ENCODE measurements at regions not wholly inside any gene's neighbourhood (a gene's known extent, or its start where the extent isn't known, plus 50 kb on each side); places are given as distances from the start of the nearest gene placed in this dataset.

DNA sequence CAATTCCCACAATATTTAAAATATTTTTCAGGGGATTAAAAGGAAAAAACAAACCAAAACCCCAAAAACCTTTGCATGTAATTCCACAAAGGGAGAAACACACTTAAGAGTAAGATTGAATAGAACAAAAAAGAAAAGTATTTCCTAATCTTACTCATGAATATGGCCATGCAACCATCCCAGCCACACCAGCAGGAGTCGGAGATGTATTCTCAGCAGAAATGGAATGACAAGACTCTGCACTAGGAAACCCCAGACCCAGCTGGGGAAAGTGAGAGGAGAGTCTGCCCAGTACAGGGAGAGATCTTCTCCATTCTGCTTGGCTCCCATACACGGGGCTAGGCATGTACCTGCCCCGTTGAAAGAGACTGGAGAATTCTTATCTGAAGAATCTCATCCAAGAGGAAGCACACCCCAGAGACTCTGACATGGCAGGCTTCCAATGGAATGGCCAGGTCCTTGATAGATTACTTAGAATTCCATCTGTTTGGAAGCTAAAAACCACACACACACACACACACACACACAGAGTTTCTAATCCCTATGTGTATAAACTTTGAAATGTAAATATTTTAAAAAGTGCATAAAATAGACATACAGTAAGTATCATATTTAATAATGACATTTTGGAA lies 118.8 kb downstream of the GADD45G start:
- TF ChIP-seq, protein P1, sequence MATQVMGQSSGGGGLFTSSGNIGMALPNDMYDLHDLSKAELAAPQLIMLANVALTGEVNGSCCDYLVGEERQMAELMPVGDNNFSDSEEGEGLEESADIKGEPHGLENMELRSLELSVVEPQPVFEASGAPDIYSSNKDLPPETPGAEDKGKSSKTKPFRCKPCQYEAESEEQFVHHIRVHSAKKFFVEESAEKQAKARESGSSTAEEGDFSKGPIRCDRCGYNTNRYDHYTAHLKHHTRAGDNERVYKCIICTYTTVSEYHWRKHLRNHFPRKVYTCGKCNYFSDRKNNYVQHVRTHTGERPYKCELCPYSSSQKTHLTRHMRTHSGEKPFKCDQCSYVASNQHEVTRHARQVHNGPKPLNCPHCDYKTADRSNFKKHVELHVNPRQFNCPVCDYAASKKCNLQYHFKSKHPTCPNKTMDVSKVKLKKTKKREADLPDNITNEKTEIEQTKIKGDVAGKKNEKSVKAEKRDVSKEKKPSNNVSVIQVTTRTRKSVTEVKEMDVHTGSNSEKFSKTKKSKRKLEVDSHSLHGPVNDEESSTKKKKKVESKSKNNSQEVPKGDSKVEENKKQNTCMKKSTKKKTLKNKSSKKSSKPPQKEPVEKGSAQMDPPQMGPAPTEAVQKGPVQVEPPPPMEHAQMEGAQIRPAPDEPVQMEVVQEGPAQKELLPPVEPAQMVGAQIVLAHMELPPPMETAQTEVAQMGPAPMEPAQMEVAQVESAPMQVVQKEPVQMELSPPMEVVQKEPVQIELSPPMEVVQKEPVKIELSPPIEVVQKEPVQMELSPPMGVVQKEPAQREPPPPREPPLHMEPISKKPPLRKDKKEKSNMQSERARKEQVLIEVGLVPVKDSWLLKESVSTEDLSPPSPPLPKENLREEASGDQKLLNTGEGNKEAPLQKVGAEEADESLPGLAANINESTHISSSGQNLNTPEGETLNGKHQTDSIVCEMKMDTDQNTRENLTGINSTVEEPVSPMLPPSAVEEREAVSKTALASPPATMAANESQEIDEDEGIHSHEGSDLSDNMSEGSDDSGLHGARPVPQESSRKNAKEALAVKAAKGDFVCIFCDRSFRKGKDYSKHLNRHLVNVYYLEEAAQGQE (IDR thresholded peaks at IDR 0.05; ENCODE audit: low read depth): no peak
- TF ChIP-seq YY1 (IDR thresholded peaks at IDR 0.05; ENCODE audit: low read depth) (no peak), FOXM1 (IDR thresholded peaks at IDR 0.05; ENCODE audit: borderline replicate concordance, low read depth) (no peak), CEBPB (IDR thresholded peaks at IDR 0.05) (no peak), EP300 (IDR thresholded peaks at IDR 0.05; ENCODE audit: borderline replicate concordance) (no peak), ZBTB7A (IDR thresholded peaks at IDR 0.05; ENCODE audit: low read depth) (no peak), EGR1 (IDR thresholded peaks at IDR 0.05) (no peak), CREB1 (IDR thresholded peaks at IDR 0.05; ENCODE audit: low read depth) (no peak), TAF1 (IDR thresholded peaks at IDR 0.05; ENCODE audit: low read depth) (no peak), TEAD4 (IDR thresholded peaks at IDR 0.05) (no peak), TCF12 (IDR thresholded peaks at IDR 0.05; ENCODE audit: low read depth) (no peak), RAD21 (IDR thresholded peaks at IDR 0.05; ENCODE audit: low read depth) (no peak), NFIC (IDR thresholded peaks at IDR 0.05) (no peak)
- TF ChIP-seq, protein P2, sequence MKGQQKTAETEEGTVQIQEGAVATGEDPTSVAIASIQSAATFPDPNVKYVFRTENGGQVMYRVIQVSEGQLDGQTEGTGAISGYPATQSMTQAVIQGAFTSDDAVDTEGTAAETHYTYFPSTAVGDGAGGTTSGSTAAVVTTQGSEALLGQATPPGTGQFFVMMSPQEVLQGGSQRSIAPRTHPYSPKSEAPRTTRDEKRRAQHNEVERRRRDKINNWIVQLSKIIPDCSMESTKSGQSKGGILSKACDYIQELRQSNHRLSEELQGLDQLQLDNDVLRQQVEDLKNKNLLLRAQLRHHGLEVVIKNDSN (IDR thresholded peaks at IDR 0.05): no peak
- TF ChIP-seq, protein P3, sequence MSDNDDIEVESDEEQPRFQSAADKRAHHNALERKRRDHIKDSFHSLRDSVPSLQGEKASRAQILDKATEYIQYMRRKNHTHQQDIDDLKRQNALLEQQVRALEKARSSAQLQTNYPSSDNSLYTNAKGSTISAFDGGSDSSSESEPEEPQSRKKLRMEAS (IDR thresholded peaks at IDR 0.05): no peak

DNA sequence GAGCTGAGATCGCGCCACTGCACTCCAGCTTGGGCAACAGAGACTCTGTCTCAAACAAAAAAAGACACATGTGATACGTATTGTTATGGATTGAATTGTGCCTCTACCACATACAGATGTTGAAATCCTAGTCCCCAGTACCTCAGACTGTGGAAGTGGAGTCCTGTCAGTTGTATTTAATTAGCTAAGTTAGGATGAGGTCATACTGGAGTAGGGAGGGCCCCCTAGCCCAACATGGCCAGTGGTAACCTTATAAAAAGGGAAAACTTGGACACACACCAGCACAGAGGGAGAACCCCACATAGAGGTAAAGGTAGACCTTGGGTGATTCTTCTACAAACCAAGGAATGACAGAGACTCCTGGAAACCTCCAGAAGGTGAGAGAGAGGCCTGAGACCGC lies 119.8 kb downstream of the GADD45G start:
- no peak for TF ChIP-seq RAD21 (IDR thresholded peaks at IDR 0.05; ENCODE audit: low read depth)
- no peak for TF ChIP-seq CEBPB (IDR thresholded peaks at IDR 0.05)
- TF ChIP-seq, protein P3 (IDR thresholded peaks at IDR 0.05): no peak
- TF ChIP-seq TEAD4 (IDR thresholded peaks at IDR 0.05): no peak
- TF ChIP-seq FOXM1 (IDR thresholded peaks at IDR 0.05; ENCODE audit: borderline replicate concordance, low read depth): no peak
- TF ChIP-seq EGR1 (IDR thresholded peaks at IDR 0.05): no peak
- TF ChIP-seq, protein P1 (IDR thresholded peaks at IDR 0.05; ENCODE audit: low read depth): no peak
- TF ChIP-seq EP300 (IDR thresholded peaks at IDR 0.05; ENCODE audit: borderline replicate concordance): no peak
- TF ChIP-seq TAF1 (IDR thresholded peaks at IDR 0.05; ENCODE audit: low read depth): no peak
- no peak for TF ChIP-seq CREB1 (IDR thresholded peaks at IDR 0.05; ENCODE audit: low read depth)
- no peak for TF ChIP-seq TCF12 (IDR thresholded peaks at IDR 0.05; ENCODE audit: low read depth)
- TF ChIP-seq YY1 (IDR thresholded peaks at IDR 0.05; ENCODE audit: low read depth): no peak
- no peak for TF ChIP-seq ZBTB7A (IDR thresholded peaks at IDR 0.05; ENCODE audit: low read depth)
- TF ChIP-seq, protein P2 (IDR thresholded peaks at IDR 0.05): no peak
- TF ChIP-seq NFIC (IDR thresholded peaks at IDR 0.05): no peak

DNA sequence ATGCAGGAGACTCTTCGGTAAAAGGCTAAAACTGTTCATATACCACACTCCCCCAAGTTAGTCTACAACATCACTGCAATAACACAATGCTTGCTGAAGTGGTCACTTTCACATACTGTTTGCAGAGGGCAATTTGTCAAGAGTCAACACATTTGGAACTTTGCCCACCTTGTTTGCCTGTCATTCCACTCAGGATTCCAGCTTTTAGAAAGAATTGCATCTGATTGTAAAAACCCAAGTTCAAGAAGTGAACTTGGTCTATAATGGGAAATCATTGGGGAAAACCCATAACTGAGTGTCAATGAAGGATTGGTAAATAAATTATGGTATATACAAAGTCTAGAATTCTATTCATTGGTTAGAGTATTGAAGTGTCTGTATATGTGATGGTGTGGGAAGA lies 120.5 kb downstream of the GADD45G start:
- TF ChIP-seq CEBPB (IDR thresholded peaks at IDR 0.05) (no peak), TEAD4 (IDR thresholded peaks at IDR 0.05) (no peak), RAD21 (IDR thresholded peaks at IDR 0.05; ENCODE audit: low read depth) (no peak), NFIC (IDR thresholded peaks at IDR 0.05) (no peak), ZBTB7A (IDR thresholded peaks at IDR 0.05; ENCODE audit: low read depth) (no peak), TCF12 (IDR thresholded peaks at IDR 0.05; ENCODE audit: low read depth) (no peak), EP300 (IDR thresholded peaks at IDR 0.05; ENCODE audit: borderline replicate concordance) (no peak), YY1 (IDR thresholded peaks at IDR 0.05; ENCODE audit: low read depth) (no peak), CREB1 (IDR thresholded peaks at IDR 0.05; ENCODE audit: low read depth) (no peak), FOXM1 (IDR thresholded peaks at IDR 0.05; ENCODE audit: borderline replicate concordance, low read depth) (no peak), TAF1 (IDR thresholded peaks at IDR 0.05; ENCODE audit: low read depth) (no peak)
- TF ChIP-seq, protein P3 (IDR thresholded peaks at IDR 0.05): no peak
- TF ChIP-seq, protein P1 (IDR thresholded peaks at IDR 0.05; ENCODE audit: low read depth): no peak
- TF ChIP-seq, protein P2 (IDR thresholded peaks at IDR 0.05): no peak
